ENCODE measurements at regions not wholly inside any gene's neighbourhood (a gene's known extent, or its start where the extent isn't known, plus 50 kb on each side); places are given as distances from the start of the nearest gene placed in this dataset.

- no peak for TF ChIP-seq POLR2A (IDR thresholded peaks at IDR 0.05; ENCODE audit: low read length)
- TF ChIP-seq GATA1 (IDR thresholded peaks at IDR 0.05; ENCODE audit: low read depth, low read length) = no peak
Observed at GRCh38 chr7:80287400-80288174, 153.0 kb downstream of the GNAI1 start.

All from erythroblast (primary cell).